M059J (cell line): ENCODE measurements at regions not wholly inside any gene's neighbourhood (a gene's known extent, or its start where the extent isn't known, plus 50 kb on each side); places are given as distances from the start of the nearest gene placed in this dataset.
"Not testable (repeated sequence)": the region's sequence is repeated elsewhere in the genome, so short reads cannot be mapped to it uniquely, and the experiment has no call there.

Experiments used
- DNase-seq: peaks from one replicate; pipeline ENCODE4 v3.0.0-alpha.2; 2012; ENCODE audit warnings: low read depth

- no peak for DNase-seq
Measured at GRCh38 chr16:35572186-35572585, 2112.8 kb downstream of the TP53TG3F start.

GRCh38 chr16:35573407-35573806, 2114.0 kb downstream of the TP53TG3F start:
- DNase-seq, result no peak

DNA sequence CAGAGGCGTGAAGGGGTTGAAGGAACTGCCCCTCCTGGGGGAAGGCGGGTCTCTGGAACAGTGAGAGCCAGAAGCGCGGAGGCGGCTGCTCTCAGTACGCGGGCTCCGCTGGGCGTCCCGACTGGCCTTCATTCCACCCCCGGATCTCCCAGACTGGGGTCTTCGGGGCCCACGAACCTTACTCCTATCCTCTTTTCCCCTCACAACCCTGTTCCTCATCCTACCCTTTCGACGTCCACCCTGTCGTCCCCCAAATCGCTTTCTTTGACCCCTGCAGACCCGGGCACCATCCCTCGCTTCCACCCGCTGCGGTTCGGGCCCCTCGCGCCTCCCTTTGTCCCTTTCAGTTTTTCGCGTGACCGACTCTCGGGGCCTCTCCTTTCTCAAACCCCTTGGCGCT, 2114.6 kb downstream of the TP53TG3F start:
- DNase-seq, result no peak

DNA sequence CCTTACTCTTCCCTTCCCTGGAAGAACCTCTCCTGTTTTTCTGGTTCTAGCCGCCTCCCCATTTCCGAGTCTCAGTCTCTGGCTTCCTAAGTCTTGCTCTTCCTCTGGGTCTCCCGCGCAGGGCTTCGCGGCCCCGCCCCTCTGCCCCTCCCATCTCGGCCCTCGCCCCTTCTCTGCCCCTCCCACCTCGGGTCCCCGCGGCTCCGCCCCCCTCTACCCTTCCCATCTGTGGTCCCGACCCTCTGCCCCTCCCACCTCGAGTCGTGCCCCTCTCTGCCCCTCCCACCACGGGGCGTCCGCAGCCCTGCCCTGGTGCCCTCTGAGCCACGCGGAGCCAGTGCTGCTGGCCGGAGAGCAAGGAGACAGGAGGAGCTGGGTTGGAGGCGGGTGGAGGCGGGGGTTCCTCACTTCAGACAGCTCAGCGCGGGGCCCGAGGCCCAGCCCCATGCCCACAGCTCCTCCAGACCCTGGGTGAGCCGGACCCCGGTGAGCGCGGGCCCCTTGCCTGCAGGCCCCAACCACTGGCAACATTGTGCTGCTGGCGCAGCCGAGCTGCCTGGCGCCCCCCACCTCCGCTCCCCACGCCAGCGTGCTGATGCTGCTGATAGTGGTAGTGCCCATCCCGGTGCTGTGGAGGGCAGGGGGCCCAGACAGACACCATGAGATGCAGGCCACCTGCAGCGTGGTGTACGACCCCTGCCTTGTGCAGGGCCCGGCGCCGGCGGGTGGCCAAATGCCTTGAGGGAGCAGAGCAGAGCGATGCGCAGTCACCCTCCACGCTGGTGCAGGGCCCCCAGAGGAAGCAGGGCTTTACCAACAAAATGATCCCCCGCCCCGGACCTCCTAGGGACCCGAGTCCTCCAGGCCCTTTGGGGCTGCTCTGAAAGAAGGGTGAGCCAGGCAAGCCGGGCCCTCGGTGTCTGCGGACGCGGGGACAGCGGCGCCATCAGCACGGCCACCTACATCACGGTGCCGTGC, 2115.3 kb downstream of the TP53TG3F start:
- no peak for DNase-seq

- DNase-seq, result no peak
Measured at GRCh38 chr16:35575432-35575821, 2116.0 kb downstream of the TP53TG3F start.

DNA sequence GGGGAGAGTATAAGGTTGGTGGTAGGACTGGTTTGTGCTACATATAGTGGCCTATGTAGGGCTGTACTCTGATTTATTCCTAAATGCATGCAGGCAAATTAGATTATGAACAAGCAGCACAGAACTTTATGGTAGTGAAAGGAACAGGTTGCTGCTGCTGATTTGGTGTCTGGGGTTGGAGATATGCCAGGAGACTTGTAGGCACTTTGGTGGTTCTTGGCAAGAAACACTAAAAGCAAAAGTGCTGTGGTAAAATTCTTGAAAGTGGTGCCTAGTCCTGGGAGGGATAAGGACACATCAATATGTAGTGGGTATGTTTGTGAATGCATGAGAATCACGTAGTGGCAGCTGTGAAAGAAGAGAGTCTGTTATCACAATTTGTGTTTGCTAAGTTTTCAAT, 2126.0 kb downstream of the TP53TG3F start:
- no peak for DNase-seq

GRCh38 chr16:35590913-35591312, 2131.5 kb downstream of the TP53TG3F start:
- not testable (repeated sequence) for DNase-seq

GRCh38 chr16:35596467-35596866, 2137.1 kb downstream of the TP53TG3F start:
- DNase-seq, result no peak

GRCh38 chr16:35598696-35599332, 2139.4 kb downstream of the TP53TG3F start:
- no peak for DNase-seq

GRCh38 chr16:35599429-35600160, 2140.2 kb downstream of the TP53TG3F start:
- no peak for DNase-seq

GRCh38 chr16:35600161-35600555, 2140.7 kb downstream of the TP53TG3F start:
- not testable (repeated sequence) for DNase-seq

DNA sequence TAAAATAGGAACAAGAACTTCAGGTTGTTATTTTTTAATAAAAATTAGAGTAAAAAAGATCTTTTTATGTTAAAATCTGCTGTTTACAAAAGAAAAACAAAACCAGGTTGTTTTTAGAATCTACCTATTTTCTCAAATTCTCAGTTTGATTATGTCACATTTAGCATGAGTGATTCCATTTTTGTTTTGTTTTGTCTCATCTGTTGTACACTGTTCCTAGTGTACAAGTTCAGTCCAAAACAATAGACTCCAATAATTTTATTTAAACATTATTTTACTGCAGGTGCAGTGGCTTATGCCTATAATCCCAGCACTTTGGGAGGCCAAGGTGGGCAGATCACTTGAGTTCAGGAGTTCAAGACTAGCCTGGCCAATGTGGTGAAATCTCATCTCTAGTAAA, 2142.7 kb downstream of the TP53TG3F start:
- no peak for DNase-seq

- DNase-seq, result not testable (repeated sequence)
Measured at GRCh38 chr16:35603371-35603770, 2144.0 kb downstream of the TP53TG3F start.

DNA sequence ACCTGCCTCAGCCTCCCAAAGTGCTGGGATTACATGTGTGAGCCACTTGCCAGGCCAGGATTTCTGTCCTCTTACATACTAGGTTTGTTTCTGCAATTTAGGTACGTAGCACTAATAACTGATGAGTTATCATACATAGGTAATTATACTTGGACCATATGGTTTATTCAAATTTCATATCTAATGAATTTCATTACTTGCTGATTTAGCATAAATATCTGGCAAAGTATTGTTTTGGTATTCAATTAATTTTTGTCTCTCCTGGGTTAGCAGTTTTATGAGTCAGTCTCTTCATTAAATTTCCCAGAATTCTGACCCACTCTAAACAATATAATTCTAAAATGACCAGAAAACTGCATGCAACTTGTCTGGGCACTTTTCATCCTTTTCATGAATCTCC, 2146.5 kb downstream of the TP53TG3F start:
- DNase-seq, result no peak

GRCh38 chr16:35614883-35615282, 2155.5 kb downstream of the TP53TG3F start:
- DNase-seq, result not testable (repeated sequence)

DNA sequence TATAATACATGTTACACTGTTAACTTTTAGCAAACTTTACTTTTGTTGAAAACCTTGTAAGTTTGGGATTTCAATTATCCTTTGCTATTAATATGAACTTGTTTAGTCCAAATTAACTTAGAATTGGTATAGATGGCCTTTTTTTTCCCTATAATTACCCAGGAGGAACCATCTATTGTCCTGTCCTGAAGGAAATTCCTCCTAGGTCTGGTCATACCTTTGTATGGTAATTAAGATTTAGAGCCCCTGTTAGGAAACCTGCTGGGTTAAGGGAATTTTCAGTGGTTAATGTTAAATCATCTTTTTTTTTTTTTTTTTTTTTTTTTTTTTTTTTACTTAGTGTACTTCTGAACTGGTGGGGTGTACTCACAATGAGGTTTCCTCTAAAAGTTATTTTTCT, 2159.8 kb downstream of the TP53TG3F start:
- not testable (repeated sequence) for DNase-seq

GRCh38 chr16:35626041-35626440, 2166.6 kb downstream of the TP53TG3F start:
- DNase-seq, result no peak

- DNase-seq, result no peak
Measured at GRCh38 chr16:35628976-35629375, 2169.6 kb downstream of the TP53TG3F start.

GRCh38 chr16:35631261-35631945, 2172.0 kb downstream of the TP53TG3F start:
- DNase-seq, result no peak

- no peak for DNase-seq
Measured at GRCh38 chr16:35636480-35637230, 2177.2 kb downstream of the TP53TG3F start.

- DNase-seq, result no peak
Measured at GRCh38 chr16:35637683-35638082, 2178.3 kb downstream of the TP53TG3F start.
